Stimulated activated CD4-positive, alpha-beta T cell treated with anti-CD3 and anti-CD28 coated beads, Interleukin-12 subunit alpha, Interleukin-12 subunit beta, amount 100 ng/mL, for 4 hours (primary cell): ENCODE measurements at regions not wholly inside any gene's neighbourhood (a gene's known extent, or its start where the extent isn't known, plus 50 kb on each side); places are given as distances from the start of the nearest gene placed in this dataset.
"Not testable (repeated sequence)": the region's sequence is repeated elsewhere in the genome, so short reads cannot be mapped to it uniquely, and the experiment has no call there.

Experiments
- DNase-seq: peaks from one replicate; pipeline ENCODE4 v3.0.0-alpha.2; 2020

GRCh38 chr14:71444030-71444822 lies 488.0 kb upstream of the RGS6 start:
- no peak for DNase-seq

GRCh38 chr14:71448431-71449315 lies 483.6 kb upstream of the RGS6 start:
- DNase-seq: no peak

- no peak for DNase-seq
Measured at GRCh38 chr14:71449316-71450055, 482.7 kb upstream of the RGS6 start.

DNA sequence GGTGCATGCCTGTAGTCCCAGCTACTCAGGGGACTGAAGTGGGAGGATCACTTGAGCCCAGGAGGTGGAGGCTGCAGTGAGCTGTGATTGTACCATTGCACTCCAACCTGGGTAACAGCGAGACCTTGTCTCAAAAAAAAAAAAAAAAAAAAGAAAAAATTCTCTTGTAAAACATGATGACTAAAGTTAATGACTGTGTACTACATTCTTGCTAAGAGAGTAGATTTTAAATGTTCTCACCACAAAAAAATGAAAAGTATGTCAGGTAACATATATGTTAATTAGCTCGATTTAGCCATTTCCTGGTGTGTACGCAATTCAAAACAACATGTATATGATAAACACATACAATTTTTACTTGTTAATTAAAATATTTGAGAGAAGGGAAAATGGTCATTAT lies 480.7 kb upstream of the RGS6 start:
- no peak for DNase-seq

- no peak for DNase-seq
Measured at GRCh38 chr14:71452539-71452938, 479.7 kb upstream of the RGS6 start.

DNA sequence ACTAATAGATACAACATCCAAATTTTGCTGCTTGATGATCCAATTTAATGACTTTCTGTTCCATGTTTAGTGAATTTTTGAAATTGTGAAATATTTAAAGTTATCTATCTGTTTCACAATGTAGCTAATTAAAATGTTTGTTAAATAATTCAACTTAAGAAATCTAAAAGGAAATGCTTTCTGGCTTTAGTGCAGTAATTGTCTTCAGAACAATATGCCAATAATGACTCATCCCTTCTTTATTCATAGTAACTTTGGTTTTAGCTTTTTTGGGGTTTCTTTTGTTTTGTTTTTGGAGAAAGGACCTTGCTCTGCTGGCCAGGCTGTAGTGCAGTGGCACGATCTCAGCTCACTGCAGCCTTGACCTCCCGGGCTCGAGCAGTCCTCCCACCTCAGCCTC lies 479.2 kb upstream of the RGS6 start:
- no peak for DNase-seq

DNA sequence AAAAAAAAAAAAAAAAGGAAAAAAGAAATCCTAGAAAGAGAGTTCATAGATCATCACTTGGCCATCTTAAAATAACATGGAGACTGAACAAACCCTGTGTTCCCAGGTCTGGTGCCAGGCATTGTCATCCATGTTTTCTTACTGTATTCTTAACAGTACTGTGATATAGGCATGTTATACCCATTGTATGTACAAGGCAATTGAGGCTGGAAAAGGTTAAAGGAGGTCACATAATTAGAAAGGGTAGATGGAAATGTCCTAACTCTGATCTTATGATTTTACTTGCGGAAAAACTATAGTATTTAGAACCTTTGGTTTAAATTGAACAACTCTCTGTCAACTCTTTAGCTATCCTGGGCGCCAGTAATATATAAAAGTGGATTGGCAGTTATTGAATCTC lies 478.2 kb upstream of the RGS6 start:
- DNase-seq: no peak

GRCh38 chr14:71454513-71455332 lies 477.5 kb upstream of the RGS6 start:
- no peak for DNase-seq

DNA sequence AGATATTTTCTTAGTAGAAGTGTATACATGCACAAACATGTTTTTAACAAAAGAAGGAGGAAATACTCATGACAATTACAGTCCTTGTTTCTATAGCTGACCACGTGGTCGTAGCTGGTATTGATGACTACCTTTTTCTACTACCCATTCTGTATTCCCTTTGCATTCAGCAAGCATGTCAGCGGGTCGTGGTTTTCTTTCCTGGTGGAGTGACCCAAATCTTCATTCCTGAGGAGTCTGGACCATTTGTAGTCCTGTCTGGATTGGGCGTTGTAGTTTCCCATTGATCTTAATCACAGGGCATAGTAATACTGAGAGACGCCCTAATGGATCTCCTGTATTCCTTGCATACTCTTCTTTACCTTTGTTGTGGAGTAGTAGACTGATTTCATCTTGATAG lies 472.1 kb upstream of the RGS6 start:
- no peak for DNase-seq

GRCh38 chr14:71461617-71462016 lies 470.6 kb upstream of the RGS6 start:
- DNase-seq: not testable (repeated sequence)

- DNase-seq: no peak
Measured at GRCh38 chr14:71463807-71464206, 468.4 kb upstream of the RGS6 start.

DNA sequence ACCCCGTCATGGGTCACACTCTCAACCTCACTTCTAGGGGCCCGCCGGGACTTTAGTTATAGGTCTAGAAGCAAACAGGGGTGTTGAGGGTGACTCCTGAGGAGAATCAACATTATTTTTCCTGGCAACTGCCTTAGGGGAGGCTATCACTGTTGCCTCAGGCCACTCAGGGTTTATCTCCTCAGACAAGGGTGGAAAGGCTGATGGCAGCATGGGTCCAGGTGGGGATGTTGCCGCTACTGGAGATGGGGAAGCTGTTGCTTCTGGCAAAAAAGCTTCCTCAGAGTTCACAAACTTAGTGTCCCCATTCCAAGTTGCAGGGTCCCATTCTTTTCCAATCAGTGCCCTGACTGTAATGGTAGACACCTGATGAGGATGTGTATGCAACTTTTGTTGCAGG lies 467.4 kb upstream of the RGS6 start:
- no peak for DNase-seq

- DNase-seq: no peak
Measured at GRCh38 chr14:71465316-71465715, 466.9 kb upstream of the RGS6 start.

DNA sequence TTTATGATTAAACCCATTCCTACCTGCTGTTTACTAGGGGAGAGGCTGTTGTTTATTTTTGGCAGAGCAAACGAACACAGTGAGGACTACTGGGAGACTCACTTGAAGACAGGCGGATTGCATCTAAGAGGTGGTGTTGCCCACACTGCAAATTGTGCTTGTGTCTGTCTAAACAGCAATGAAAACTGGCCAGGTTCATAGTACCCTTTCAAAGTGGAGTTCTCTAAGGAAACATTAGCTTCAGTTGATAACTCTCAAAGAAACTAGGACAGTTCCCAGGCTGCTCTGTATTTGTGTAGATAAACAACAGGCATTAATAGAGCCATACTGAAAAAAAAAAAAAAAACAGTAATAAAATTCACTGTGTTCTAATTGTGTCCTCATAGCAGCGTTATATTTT lies 466.0 kb upstream of the RGS6 start:
- no peak for DNase-seq

- DNase-seq: no peak
Measured at GRCh38 chr14:71466946-71467345, 465.3 kb upstream of the RGS6 start.

- DNase-seq: no peak
Measured at GRCh38 chr14:71467361-71467811, 464.8 kb upstream of the RGS6 start.

DNA sequence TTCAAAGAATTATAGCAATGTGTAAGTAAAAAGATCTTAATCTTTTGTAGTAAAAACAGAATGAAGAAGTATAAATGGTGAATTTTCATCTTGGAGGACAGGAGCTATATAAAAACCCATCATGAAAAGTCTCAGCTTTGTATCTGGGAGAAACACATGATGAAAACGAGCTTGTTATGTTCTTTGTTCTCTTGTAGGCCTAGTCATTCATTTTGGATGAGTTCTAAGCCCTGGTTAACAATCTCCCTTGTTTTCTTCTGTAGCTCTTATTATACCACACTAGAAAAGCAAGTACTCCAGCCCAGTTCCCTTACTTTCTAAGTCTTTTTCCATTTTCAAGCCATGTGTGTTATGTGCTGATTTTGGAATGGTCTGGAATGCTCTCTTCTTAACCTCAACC lies 463.5 kb upstream of the RGS6 start:
- no peak for DNase-seq

DNA sequence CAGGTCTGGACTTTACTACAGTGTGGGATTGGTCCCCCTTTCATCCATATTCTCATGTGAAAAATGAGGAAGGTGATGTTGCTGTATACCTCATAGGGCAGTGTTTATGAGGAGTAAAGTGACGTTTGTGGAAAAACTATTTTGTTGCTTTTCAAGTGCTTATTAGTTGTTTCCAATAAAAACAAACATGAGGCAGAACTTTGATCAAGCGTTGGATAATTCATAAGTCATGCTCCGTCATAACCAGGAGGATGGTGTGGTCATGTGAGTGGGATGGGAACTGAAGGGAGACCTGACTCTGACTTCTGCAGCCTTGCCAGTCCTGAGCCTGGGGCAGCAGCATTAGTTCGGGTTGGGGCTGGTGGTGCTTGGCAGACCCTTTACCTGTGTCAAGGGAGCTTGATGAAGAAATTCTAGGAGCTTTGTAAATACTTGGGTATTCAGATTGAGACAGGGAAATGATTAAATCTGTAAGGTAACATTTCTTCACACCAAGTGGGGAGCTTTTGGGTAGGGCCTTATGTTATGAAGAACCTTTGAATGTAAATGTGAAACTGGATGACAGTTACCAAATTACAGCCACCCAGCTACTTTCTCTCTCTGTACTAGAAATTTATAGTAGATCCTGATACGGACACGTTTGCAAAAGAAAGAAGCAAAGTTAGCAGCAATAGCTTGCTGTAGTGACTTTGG lies 462.4 kb upstream of the RGS6 start:
- DNase-seq: no peak

DNA sequence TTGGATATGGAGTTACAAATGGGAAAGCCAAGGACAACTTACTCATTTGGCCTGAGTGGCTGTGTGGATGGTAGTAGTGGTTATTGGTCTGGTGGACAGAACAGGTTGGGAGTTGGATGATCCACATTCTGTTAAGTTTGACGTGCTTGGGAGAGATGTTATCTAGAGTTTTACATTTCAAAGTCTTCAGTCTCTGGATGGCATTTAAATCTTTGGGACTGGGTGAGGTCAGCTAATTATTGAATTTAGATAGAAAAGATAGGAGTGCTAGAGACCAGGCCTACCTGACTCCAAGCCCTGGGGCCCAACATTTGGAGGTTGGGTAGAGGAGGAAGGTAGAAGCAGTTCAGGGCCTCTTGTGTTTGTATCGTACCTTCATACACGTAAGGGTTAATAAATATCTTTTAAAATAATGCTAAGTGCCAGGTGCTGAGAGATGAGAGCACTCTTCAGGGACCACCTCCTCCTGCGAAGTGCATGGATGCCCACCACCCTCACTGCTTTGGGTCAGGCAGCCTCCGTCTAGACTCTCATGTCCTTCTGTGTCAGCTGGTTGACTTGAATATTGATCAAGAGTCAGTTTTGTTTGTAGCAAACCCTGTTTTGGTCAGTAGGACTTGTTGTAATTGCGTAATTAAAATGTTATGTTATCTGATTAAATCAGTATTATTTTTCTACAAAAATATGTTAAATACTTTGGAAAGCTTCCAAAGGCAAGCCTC lies 460.4 kb upstream of the RGS6 start:
- no peak for DNase-seq

DNA sequence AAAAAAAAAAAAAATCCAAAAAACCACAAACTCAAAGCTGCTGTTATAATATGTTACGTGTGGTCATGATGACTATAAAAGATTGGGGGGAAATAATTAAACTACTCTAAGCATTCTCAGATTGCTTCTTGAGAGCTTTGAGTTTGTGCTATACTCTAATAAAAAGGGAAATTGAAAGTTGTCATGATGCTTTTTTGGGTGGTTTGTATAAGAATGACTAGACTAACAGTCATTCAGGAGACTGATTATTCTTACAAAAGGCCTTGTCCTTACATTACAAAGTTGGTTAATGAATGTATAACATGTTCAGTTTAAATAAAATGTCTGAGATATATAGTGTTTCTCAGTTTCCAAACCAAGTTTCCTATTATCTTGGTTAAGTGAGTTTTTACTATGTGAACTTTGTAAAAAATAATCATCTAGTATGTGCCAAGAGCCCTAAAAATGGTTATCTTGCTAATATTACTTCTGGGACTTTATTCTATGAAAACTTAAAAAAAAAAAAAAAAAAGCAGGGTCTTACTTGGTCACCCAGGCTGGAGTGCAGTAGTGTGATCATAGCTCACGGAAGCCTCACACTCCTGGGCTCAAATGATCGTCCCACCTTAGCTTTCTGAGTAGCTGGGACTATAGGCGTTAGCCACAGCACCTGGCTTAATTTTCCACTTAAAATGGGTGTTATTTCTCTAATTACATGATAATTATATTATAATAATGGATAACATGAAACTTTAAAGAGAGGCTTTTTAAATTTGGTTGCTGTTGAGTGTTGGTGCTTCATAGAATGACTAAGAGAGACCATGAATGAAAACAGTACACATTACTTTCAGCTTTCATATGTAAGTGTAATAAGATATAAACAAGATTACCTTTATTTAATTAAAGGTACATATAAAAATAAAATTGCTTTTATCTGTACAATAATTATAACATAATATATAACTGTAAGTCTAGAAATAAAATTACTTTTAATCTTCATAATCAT lies 459.6 kb upstream of the RGS6 start:
- no peak for DNase-seq
